Dendritic cell treated with granulocyte-macrophage colony-stimulating factor and Interleukin-4, amounts not matched to agents 40 ng/mL and 50 ng/mL, for 4 days (primary cell): ENCODE measurements at regions not wholly inside any gene's neighbourhood (a gene's known extent, or its start where the extent isn't known, plus 50 kb on each side); places are given as distances from the start of the nearest gene placed in this dataset.

Source experiments
- H3K27ac Mint-ChIP-seq: one replicate; pipeline ENCODE4 v1.8.0; 2022; ENCODE audit warnings: mild to moderate bottlenecking, mixed read lengths
- H3K27me3 Mint-ChIP-seq: one replicate; pipeline ENCODE4 v1.8.0; 2022; ENCODE audit warnings: mild to moderate bottlenecking, mixed read lengths
- H3K36me3 Mint-ChIP-seq: one replicate; pipeline ENCODE4 v1.8.0; 2022; ENCODE audit warnings: low read depth, mixed read lengths
- H3K4me1 Mint-ChIP-seq: one replicate; pipeline ENCODE4 v1.8.0; 2022; ENCODE audit warnings: low read depth, mixed read lengths
- H3K4me3 Mint-ChIP-seq: one replicate; pipeline ENCODE4 v1.8.0; 2022; ENCODE audit warnings: mild to moderate bottlenecking, moderate library complexity, mixed read lengths
- H3K9me3 Mint-ChIP-seq: one replicate; pipeline ENCODE4 v1.8.0; 2022; ENCODE audit warnings: mixed read lengths
- intact Hi-C: fragments of 100-400 bp; cut with micrococcal nuclease; formaldehyde crosslinking; loops from one replicate; pipeline ENCODE4 v1.15.0; 2022

DNA sequence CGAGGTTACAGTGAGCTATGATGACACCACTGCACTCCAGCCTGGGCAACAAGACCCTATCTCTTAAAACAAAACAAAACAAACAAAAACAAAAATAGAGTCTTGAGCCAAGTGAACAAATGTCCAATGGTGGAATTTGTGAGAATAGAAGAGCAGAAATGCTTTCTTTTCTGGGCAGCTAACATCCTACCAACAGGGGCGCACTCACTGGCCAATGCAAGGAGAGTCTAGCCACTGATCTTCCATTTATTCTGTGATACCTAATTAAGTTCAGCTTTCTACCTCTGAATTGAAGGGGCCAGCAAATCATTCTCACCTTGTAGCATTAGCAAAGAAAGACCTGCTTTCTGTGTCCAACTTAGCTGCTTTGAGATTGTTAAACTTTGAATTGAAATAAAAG, 301.9 kb upstream of the NR2F2 start:
- H3K36me3 Mint-ChIP-seq = no peaks in the 10 kb centered on the region
- no peaks in the 10 kb centered on the region for H3K4me1 Mint-ChIP-seq
- peaks cover 14% of the 10 kb centered on the region for H3K27me3 Mint-ChIP-seq
- H3K9me3 Mint-ChIP-seq = no peaks in the 10 kb centered on the region
- H3K27ac Mint-ChIP-seq = no peak overlapping the region
- H3K4me3 Mint-ChIP-seq = no peak overlapping the region
- intact Hi-C loops = no loop called here

DNA sequence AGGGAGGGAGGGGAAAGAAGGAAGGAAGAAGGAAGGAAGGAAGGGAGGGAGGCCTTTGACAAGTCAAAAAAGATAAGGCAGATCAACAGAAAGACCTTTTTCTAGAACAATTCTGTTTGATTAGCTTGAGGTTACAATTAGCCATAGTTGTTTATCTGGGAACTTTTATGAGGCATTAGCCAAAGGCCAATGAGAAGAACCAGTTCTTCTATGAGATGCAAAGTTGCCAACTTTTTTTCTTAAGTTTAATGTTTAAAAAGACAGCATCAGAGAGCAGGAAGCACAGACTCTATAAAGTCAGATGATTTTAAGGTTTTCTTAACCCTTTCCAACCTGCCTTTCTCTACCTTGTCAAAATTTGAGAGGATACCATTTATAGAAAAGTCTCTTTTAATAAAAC, 301.3 kb upstream of the NR2F2 start:
- Mint-ChIP-seq H3K27ac (no peak overlapping the region), H3K4me3 (no peak overlapping the region), H3K36me3 (no peaks in the 10 kb centered on the region), H3K27me3 (peaks cover 14% of the 10 kb centered on the region), H3K9me3 (no peaks in the 10 kb centered on the region), H3K4me1 (no peaks in the 10 kb centered on the region)
- intact Hi-C loops = no loop called here

DNA sequence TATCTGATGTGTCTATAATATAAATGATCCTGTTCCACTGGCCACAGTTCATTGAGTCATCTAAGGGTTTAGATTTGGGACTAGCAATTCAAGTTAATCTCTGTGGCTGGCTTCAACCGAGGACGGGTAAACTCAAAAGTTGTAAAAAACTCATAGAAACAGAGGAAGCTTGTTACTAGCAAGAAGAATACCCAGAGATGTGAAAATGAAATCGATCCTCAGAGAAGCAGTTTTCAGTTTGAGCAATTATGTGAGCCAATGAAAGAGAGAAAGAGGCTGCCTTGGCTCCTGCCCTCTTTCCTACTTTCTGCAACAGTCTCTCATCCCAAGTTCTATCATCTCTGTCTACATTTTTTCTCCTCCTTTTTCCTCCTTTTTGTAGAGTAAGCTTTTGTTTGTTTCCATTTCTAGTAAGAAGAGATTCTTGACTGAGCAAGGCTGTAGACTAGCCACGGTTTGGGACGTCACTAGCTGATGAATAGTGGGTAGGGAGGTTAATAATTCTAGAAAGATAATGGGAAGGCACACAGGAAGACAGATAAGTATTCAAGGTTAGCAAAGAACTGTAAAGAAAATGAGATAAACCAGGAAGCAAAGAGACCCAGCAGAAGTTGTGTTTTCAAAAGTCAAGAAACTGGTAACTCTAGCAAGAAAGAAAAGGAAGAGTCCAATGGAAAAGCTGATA, 298.9 kb upstream of the NR2F2 start:
- Mint-ChIP-seq H3K36me3 (no peaks in the 10 kb centered on the region), H3K27me3 (peaks cover 32% of the 10 kb centered on the region), H3K9me3 (no peaks in the 10 kb centered on the region), H3K27ac (no peak overlapping the region), H3K4me1 (no peaks in the 10 kb centered on the region), H3K4me3 (no peak overlapping the region)
- intact Hi-C loops = no loop called here

DNA sequence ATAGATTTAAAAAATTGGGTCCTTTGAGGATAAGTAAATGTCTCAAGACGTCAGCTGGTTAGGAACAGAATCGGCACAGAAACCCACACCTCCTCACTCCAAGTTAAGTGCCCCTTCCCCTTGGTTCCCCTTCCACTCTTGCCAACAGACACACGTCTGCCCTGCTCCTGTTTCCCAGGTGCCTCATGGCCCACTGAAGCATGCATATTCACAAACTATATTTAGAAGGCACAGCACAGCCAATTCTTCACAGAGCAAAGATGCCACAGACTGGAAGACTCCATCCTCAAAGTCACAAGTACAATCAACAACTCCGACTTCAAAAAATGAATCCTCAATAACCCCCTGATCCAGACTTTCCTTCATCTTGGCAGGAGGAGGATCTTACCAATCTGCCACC, 295.4 kb upstream of the NR2F2 start:
- Mint-ChIP-seq H3K4me3 (no peak overlapping the region), H3K4me1 (no peaks in the 10 kb centered on the region), H3K36me3 (no peaks in the 10 kb centered on the region), H3K27me3 (peaks cover 58% of the 10 kb centered on the region), H3K27ac (no peak overlapping the region), H3K9me3 (no peaks in the 10 kb centered on the region)
- intact Hi-C loops = no loop called here

DNA sequence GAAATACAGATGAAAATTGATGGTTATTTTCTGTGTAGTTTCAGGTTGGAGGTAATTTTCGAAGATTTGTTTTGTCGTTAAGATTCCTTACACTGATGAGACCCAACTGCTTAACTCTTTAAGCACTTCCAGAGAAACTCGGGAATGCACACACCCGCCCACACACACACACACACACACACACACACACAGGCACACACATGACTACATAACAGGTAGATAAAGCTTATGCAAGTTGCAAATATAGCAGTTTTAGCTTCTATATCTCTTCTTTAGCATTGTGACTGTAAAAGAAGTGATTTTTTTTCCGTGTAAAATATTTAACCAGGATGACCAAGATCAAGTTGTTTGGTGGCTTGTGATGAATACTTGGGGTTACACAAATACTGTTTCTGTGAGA, 294.9 kb upstream of the NR2F2 start:
- Mint-ChIP-seq H3K27me3 (peaks cover 61% of the 10 kb centered on the region), H3K4me1 (no peaks in the 10 kb centered on the region), H3K9me3 (no peaks in the 10 kb centered on the region), H3K4me3 (no peak overlapping the region), H3K36me3 (no peaks in the 10 kb centered on the region), H3K27ac (no peak overlapping the region)
- intact Hi-C loops = no loop called here

DNA sequence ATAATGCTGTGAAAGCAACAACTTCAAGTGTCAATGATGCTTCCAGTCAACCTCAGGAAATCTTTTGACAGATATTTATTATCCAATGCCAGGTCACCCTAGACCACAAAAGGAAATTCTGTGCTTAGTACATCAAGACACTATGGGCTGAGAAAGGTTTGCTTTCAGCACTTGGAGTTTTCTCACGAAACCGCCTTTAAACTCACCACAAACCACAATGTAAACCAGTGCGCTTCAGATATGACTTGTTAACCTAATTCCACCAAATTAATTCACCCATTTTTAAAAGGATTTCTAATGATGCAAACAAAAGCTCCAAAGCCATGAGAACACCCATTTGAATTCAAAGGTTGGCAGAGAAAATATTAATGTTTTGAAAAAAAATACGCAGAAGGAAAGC, 292.9 kb upstream of the NR2F2 start:
- H3K36me3 Mint-ChIP-seq = no peaks in the 10 kb centered on the region

DNA sequence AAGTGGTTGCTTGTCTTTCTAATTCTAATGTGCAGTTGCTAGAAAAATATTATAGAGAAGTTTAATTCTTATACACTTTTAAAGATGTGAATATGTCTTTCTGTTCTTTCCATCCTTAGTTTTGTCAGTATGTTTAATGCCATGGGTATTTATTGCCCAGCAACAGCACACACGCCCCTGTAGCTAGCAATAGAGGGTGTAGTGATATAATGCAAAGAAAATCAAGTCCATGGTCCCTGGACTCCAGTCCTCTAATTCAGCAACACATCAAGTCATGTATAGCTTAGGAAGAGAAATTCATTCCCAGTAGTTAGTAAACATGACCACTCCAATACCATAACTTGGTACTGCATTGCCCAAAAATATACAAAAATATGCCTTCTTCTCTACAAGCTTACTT, 292.4 kb upstream of the NR2F2 start:
- Mint-ChIP-seq H3K4me1 (peaks cover 8% of the 10 kb centered on the region), H3K36me3 (no peaks in the 10 kb centered on the region), H3K4me3 (no peak overlapping the region), H3K9me3 (no peaks in the 10 kb centered on the region), H3K27ac (no peak overlapping the region), H3K27me3 (peaks cover 50% of the 10 kb centered on the region)
- intact Hi-C loops = no loop called here

More for the DNA sequence above, 292.9 kb upstream of the NR2F2 start:
- Mint-ChIP-seq H3K9me3 (no peaks in the 10 kb centered on the region), H3K4me3 (no peak overlapping the region), H3K27me3 (peaks cover 50% of the 10 kb centered on the region), H3K27ac (no peak overlapping the region), H3K4me1 (peaks cover 3% of the 10 kb centered on the region)
- intact Hi-C loops = no loop called here

DNA sequence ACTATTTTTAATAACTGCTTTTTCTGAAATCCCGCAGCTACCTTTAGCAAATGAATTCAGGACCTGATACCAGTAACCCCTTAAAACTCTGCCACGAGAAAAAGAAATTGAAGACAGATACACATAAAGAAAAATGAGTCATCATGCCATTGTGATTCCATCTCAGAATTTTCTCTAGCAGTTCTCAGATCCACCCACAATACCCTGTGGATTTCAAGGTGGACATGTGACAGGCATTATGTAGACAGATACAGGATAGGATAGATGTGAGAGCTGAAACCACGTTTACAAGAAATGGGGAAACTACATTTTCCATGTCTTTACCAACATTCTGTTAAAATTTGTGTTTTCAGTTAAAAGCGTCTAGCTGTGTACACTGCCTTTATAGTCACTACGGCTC, 291.9 kb upstream of the NR2F2 start:
- H3K4me1 Mint-ChIP-seq = peaks cover 13% of the 10 kb centered on the region
- H3K9me3 Mint-ChIP-seq = no peaks in the 10 kb centered on the region
- intact Hi-C loops = no loop called here
- no peak overlapping the region for H3K4me3 Mint-ChIP-seq
- H3K27me3 Mint-ChIP-seq = peaks cover 49% of the 10 kb centered on the region
- no peak overlapping the region for H3K27ac Mint-ChIP-seq
- no peaks in the 10 kb centered on the region for H3K36me3 Mint-ChIP-seq

DNA sequence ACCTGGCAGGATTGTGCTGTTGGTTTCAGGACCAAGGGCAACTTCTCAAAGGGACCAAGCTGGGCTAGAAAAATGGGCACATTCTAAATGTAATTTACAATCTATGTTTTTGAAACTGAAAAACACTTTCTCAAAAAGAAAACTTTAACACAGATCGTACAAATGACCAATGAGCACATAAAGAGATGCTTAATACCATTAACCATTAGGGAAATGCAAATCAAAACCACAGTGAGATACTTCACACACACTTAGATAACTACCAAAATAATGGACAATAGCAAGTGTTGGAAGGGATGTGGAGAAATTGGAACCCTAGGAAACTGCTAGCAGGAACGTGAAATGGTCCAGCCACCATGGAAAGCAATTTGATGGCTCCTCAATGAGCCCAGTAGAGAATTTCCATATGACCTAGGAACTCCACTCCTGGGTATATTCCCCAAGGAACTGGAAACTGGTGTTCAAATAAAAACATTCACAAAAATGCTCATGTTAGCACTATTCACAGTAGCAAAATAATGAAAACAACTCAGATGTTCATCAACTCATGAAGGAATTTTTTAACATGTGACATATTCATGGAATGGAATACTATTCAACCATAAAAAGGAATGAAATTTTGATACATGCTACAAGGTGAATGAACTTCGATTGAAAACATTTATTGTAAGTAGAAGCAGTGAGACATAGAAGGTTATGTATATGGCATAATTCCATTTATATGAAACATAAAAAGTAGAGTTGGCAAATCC, 288.3 kb upstream of the NR2F2 start:
- peak overlapping the region; percentile 18 for H3K27ac Mint-ChIP-seq
- peaks cover 24% of the 10 kb centered on the region for H3K27me3 Mint-ChIP-seq
- H3K9me3 Mint-ChIP-seq = no peaks in the 10 kb centered on the region
- no peak overlapping the region for H3K4me3 Mint-ChIP-seq
- peaks cover 27% of the 10 kb centered on the region for H3K4me1 Mint-ChIP-seq
- H3K36me3 Mint-ChIP-seq = no peaks in the 10 kb centered on the region
- intact Hi-C loops = loop anchor here (2.0 to 10.0 kb wide), 2 partner anchors 15 to 157 kb away; no protein-coding TSS in a partner anchor

DNA sequence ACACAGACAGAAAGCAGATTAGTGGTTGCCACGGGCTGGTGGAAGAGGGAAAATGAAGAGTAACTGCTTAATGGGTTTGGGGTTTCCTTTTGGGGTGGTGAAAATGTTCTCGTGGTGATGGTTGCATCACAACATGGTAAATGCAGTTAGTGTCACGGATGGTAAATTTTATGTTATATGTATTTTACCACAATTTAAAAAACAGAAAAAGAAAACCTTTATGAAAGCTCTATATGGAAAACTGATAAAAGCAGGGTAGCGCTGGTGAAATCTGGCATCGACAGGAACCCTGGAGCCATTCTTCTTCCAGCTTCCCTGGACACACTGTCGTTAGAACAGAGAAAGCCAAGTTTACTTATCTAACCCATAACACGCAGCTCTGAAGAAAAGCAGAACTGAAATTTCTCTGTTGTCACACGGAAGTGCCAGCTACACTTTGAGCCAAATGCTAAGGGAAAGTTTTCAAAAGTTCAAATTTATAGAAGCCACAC, 287.7 kb upstream of the NR2F2 start:
- H3K27ac Mint-ChIP-seq = peak overlapping the region; percentile 18
- peaks cover 23% of the 10 kb centered on the region for H3K27me3 Mint-ChIP-seq
- H3K4me1 Mint-ChIP-seq = peaks cover 33% of the 10 kb centered on the region

DNA sequence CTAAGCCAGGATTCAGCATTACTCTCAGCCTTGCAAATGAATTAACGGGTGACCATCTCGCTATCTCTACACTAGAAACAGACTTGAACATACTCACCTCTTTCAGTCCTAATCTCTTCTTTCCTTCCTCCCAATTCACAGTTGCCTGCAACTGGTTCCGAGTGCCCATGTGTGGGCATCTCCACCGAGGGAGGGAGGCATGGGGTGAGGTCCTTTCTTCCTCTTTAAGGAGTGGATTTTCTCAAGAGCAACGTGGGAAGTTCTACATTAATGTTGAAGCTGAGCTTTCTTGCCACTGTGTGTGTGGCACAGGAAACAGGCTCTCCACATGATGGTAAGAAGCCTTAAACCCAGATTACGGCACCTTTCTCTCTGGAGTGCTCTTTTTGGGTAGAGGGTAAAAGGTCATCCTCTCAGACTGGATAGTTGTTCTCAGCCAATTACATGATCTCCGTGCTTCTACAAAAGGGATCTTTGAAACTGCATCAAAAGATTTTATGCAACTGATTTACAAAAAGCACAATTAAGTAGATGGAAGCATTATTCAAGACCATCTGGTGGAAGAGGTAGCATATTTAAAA, 286.8 kb upstream of the NR2F2 start:
- Mint-ChIP-seq H3K4me3 (no peak overlapping the region), H3K27ac (no peak overlapping the region), H3K4me1 (peaks cover 36% of the 10 kb centered on the region), H3K27me3 (peaks cover 20% of the 10 kb centered on the region), H3K36me3 (no peaks in the 10 kb centered on the region), H3K9me3 (no peaks in the 10 kb centered on the region)
- intact Hi-C loops = loop anchor here (2.0 to 10.0 kb wide), 2 partner anchors 13 to 159 kb away; no protein-coding TSS in a partner anchor

More for the DNA sequence above, 287.7 kb upstream of the NR2F2 start:
- Mint-ChIP-seq H3K36me3 (no peaks in the 10 kb centered on the region), H3K4me3 (no peak overlapping the region), H3K9me3 (no peaks in the 10 kb centered on the region)
- intact Hi-C loops = loop anchor here (2.0 to 10.0 kb wide), 2 partner anchors 14 to 158 kb away; no protein-coding TSS in a partner anchor

DNA sequence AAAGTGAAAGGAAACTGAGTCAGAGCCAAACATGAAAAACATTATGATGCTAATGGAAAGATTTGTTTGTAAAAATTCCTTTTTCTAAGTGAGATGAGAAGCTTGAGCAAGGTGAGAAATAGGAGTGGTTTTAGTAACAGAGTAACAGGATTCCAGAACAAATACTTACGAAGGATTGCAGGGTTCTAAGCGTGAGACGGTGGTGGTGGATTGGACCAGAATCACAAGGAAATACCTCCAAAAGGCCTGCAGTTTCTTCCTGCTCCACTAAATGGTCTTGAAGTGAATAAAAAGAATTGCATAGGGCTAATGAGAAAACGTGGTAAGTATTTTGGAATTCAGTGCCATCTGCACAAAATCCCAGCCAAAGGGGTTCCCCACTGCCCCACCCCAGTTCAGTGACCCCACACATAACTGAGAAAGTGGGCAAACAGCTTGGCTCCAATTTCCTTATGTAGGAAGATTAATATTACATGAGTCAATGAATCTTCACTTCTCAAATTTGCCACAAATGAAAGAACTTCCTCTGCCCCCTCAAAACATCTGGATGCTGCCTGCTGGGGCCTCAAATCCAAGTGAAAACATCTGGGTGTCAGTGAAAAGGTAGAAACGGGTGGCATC, 283.8 kb upstream of the NR2F2 start:
- Mint-ChIP-seq H3K4me3 (no peak overlapping the region), H3K9me3 (no peaks in the 10 kb centered on the region), H3K4me1 (peaks cover 36% of the 10 kb centered on the region), H3K27ac (no peak overlapping the region), H3K36me3 (no peaks in the 10 kb centered on the region), H3K27me3 (peaks cover 21% of the 10 kb centered on the region)
- intact Hi-C loops = loop anchor here (10.0 kb wide), 1 partner anchor 162 kb away; no protein-coding TSS in a partner anchor

DNA sequence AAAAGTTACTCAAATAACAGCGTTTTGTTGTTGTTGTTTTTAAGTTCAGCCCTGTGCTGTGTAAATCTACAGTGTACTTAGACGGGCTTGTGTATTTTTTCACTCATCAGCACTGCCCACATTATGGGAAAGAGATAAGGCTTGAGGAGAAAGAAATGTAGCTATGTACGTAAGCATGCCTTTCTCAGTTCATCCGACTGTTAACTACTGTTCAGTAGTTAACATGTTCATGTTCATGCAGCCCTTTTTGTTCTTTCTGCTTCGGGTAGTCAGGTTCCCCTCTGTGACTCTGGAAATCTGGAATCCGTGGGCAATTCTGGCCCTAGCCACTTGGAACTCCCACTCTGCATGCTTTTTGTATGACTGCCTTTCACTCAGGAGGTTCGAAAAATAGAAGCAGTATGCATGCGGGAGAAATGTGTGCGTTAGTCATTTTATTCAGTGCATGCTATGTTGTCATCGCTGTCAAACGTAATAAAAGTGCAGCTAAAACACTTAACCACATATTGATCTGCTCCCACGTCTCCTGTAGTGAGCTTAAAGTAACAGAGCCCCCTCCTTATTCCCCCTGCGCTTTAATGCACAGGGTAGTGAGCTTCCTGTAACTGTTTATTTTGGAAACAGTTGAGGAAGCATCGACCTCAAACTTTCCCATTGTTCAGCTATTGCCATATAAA, 283.1 kb upstream of the NR2F2 start:
- no peaks in the 10 kb centered on the region for H3K36me3 Mint-ChIP-seq
- no peak overlapping the region for H3K4me3 Mint-ChIP-seq
- no peak overlapping the region for H3K27ac Mint-ChIP-seq
- H3K9me3 Mint-ChIP-seq = no peaks in the 10 kb centered on the region
- intact Hi-C loops = loop anchor here (10.0 kb wide), 1 partner anchor 163 kb away; no protein-coding TSS in a partner anchor
- peaks cover 35% of the 10 kb centered on the region for H3K4me1 Mint-ChIP-seq
- peaks cover 23% of the 10 kb centered on the region for H3K27me3 Mint-ChIP-seq
